GM23248 (cell line): ENCODE measurements at regions not wholly inside any gene's neighbourhood (a gene's known extent, or its start where the extent isn't known, plus 50 kb on each side); places are given as distances from the start of the nearest gene placed in this dataset.

Experiments used
- DNase-seq: peaks from one replicate; pipeline ENCODE4 v3.0.0-alpha.2; 2015
- H2AFZ ChIP-seq: fragments of 200-600 bp; sonication (generic); 2 replicates; pipeline ENCODE4 v1.6.1; 2016; ENCODE audit warnings: antibody characterized with exemption
- H3F3A ChIP-seq: fragments of 200-600 bp; sonication (generic); 2 replicates; pipeline ENCODE4 v1.6.1; 2016; ENCODE audit warnings: mild to moderate bottlenecking, antibody characterized with exemption, mixed run types; ENCODE audit not compliant: insufficient read depth
- H3K27ac ChIP-seq: fragments of 200-600 bp; sonication (generic); 2 replicates; pipeline ENCODE4 v1.5.1; 2016; ENCODE audit warnings: mild to moderate bottlenecking
- H3K27me3 ChIP-seq: fragments of 200-600 bp; sonication (generic); replicated peaks from 2 replicates; pipeline ENCODE4 v1.6.1; 2016; ENCODE audit warnings: mild to moderate bottlenecking; ENCODE audit not compliant: insufficient read depth
- H3K36me3 ChIP-seq: fragments of 200-600 bp; sonication (generic); 2 replicates; pipeline ENCODE4 v1.6.1; 2016; ENCODE audit warnings: low read depth, mild to moderate bottlenecking
- H3K4me1 ChIP-seq: fragments of 200-600 bp; sonication (generic); 2 replicates; pipeline ENCODE4 v1.6.1; 2016; ENCODE audit warnings: mild to moderate bottlenecking; ENCODE audit not compliant: insufficient read depth
- H3K4me2 ChIP-seq: fragments of 200-600 bp; sonication (generic); one replicate; pipeline ENCODE4 v1.6.1; 2016; ENCODE audit warnings: mild to moderate bottlenecking; ENCODE audit not compliant: unreplicated experiment
- H3K4me3 ChIP-seq: fragments of 200-600 bp; sonication (generic); 2 replicates; pipeline ENCODE4 v1.5.1; 2016; ENCODE audit warnings: mild to moderate bottlenecking
- H3K79me2 ChIP-seq: fragments of 200-600 bp; sonication (generic); 2 replicates; pipeline ENCODE4 v1.6.1; 2016; ENCODE audit warnings: mild to moderate bottlenecking; ENCODE audit not compliant: insufficient read depth
- H3K9ac ChIP-seq: fragments of 200-600 bp; sonication (generic); 2 replicates; pipeline ENCODE4 v1.6.1; 2016; ENCODE audit warnings: mild to moderate bottlenecking
- H3K9me2 ChIP-seq: fragments of 200-600 bp; sonication (generic); 2 replicates; pipeline ENCODE4 v1.6.1; 2016; ENCODE audit warnings: mixed run types, mild to moderate bottlenecking, moderate library complexity; ENCODE audit not compliant: insufficient read depth
- H3K9me3 ChIP-seq: fragments of 200-600 bp; sonication (generic); one replicate; pipeline ENCODE4 v1.6.1; 2017; ENCODE audit warnings: low read depth
- H4K20me1 ChIP-seq: fragments of 200-600 bp; sonication (generic); 2 replicates; pipeline ENCODE4 v1.6.0; 2016; ENCODE audit not compliant: insufficient read depth
- EZH2 ChIP-seq: fragments of 200-600 bp; sonication (generic); IDR thresholded peaks from 2 replicates; pipeline ENCODE4 v1.6.1; 2018; ENCODE audit warnings: antibody characterized with exemption, mild to moderate bottlenecking; ENCODE audit not compliant: insufficient read depth, poor library complexity, severe bottlenecking
- EZH2phosphoT487 ChIP-seq: fragments of 200-600 bp; sonication (generic); IDR thresholded peaks from 2 replicates; pipeline ENCODE4 v1.6.1; 2018; ENCODE audit warnings: antibody characterized with exemption, moderate library complexity, mild to moderate bottlenecking, low read depth; ENCODE audit not compliant: insufficient read depth
- WGBS, 2 experiments: methylation state at CpG; one replicate each; pipeline ENCODE4 v1.1.6; 2015 to 2017; ENCODE audit warnings: low lambda C conversion rate in 2 of 2, low coverage in 1 of 2; ENCODE audit errors: missing lambda C conversion rate in 2 of 2; 5-methylcytosine and 5-hydroxymethylcytosine counted together
- in situ Hi-C: fragments of 300-500 bp; cut with MboI; formaldehyde crosslinking; loops from 2 replicates; pipeline ENCODE4 v1.15.0; 2020

DNA sequence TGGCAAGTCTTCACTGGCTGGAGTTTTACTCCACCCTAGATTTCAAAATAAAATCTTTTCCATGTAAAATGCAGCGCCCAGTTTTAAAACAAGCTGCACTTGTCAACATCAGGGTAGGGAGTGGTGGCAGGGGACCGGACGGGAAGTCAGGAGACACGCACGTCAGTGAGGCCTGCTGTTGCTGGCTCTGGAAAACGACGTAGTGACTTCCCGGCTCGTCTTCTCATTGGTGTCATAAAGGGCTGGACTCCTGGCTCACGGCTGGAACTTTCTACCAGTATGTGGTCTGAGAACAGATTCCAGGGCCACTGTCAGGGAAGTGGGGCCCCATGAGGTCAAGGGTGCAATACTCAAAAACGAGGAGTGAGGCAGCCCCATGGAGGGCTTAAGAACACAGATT is 64.2 kb upstream of the FOXN3 start:
- Histone ChIP-seq H3K4me2 (no peak overlapping the region), H3K9me2 (no peaks in the 10 kb centered on the region), H3K27ac (no peak overlapping the region), H2AFZ (no peak overlapping the region), H3K4me3 (no peak overlapping the region), H3K79me2 (no peaks in the 10 kb centered on the region), H4K20me1 (no peaks in the 10 kb centered on the region), H3K9me3 (no peaks in the 10 kb centered on the region), H3F3A (0 out of 2 replicates have a peak, but pooled peaks cover 3% of the 10 kb centered on the region), H3K9ac (no peak overlapping the region), H3K4me1 (no peaks in the 10 kb centered on the region; the same call in 1 of the 2 replicates), H3K36me3 (no peaks in the 10 kb centered on the region), H3K27me3 (no peaks in the 10 kb centered on the region)
- 53% methylated on average over 11 of the region's 11 CpGs for WGBS, 2 experiments
- no peak for DNase-seq
- in situ Hi-C loops, result no loop called here
- TF ChIP-seq EZH2phosphoT487, result no peak
- TF ChIP-seq EZH2, result no peak

DNA sequence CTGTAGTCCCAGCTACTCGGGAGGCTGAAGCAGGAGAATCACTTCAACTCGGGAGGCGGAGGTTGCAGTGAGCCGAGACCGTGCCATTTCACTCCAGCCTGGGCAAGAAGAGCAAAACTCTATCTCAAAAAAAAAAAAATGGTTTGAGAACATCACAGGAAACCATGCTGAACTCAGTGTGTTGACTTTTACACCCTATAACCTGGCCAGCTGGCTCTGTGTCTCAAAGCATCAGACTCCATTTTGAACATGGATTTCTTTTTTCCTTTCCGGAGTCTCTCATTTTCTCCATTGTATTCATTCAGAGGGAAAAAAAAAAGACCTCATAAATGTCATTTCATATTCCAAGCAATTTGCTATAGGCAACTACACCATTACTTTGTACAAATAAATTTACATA is 63.2 kb upstream of the FOXN3 start:
- H3K9ac ChIP-seq, result no peak overlapping the region
- DNase-seq, result no peak
- no peak overlapping the region for H3K4me3 ChIP-seq
- H3K9me2 ChIP-seq, result no peaks in the 10 kb centered on the region
- H2AFZ ChIP-seq, result no peak overlapping the region
- TF ChIP-seq EZH2 (no peak), EZH2phosphoT487 (no peak)
- 0 out of 2 replicates have a peak, but pooled peaks cover 3% of the 10 kb centered on the region for H3F3A ChIP-seq
- no peak overlapping the region for H3K4me2 ChIP-seq
- no peaks in the 10 kb centered on the region for H4K20me1 ChIP-seq
- H3K36me3 ChIP-seq, result no peaks in the 10 kb centered on the region
- H3K4me1 ChIP-seq, result no peaks in the 10 kb centered on the region; the same call in 1 of the 2 replicates
- H3K27me3 ChIP-seq, result no peaks in the 10 kb centered on the region
- no peaks in the 10 kb centered on the region for H3K9me3 ChIP-seq
- WGBS, 2 experiments, result 51 to 57% methylated on average over 6 of the region's 6 CpGs
- no peaks in the 10 kb centered on the region for H3K79me2 ChIP-seq
- no peak overlapping the region for H3K27ac ChIP-seq
- in situ Hi-C loops, result no loop called here

DNA sequence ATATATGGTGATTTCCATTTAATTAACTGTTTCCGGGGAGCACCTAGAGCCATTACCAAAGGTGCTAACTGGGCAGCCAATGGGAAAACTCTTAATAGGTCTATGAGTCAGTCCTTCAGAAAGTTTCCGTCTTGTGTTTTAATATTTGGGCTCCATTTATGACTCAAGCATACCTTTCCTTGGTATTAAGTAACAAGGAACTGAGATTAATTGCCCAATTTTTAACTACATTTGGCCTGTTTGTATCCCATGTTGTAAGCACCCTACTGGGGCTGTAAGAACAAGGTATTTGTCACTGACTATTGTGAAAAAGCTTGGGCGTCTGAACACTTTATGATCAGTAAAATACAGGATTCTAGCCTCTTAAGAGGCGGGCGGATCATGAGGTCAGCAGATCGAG is 62.8 kb upstream of the FOXN3 start:
- no peak overlapping the region for H3K27ac ChIP-seq
- DNase-seq, result peak; percentile 69
- no peak for TF ChIP-seq EZH2phosphoT487
- TF ChIP-seq EZH2, result no peak
- H3K4me2 ChIP-seq, result no peak overlapping the region
- no peaks in the 10 kb centered on the region for H3K27me3 ChIP-seq
- WGBS, 2 experiments, result 81 to 83% methylated on average over 6 of the region's 6 CpGs
- H3K9ac ChIP-seq, result no peak overlapping the region
- H4K20me1 ChIP-seq, result no peaks in the 10 kb centered on the region
- H3K79me2 ChIP-seq, result no peaks in the 10 kb centered on the region
- H3K4me3 ChIP-seq, result no peak overlapping the region
- no peaks in the 10 kb centered on the region; the same call in 1 of the 2 replicates for H3K4me1 ChIP-seq
- no peak overlapping the region for H2AFZ ChIP-seq
- no peaks in the 10 kb centered on the region for H3K9me2 ChIP-seq
- H3K36me3 ChIP-seq, result no peaks in the 10 kb centered on the region
- H3F3A ChIP-seq, result 0 out of 2 replicates have a peak, but pooled peaks cover 3% of the 10 kb centered on the region
- H3K9me3 ChIP-seq, result no peaks in the 10 kb centered on the region
- in situ Hi-C loops, result no loop called here

DNA sequence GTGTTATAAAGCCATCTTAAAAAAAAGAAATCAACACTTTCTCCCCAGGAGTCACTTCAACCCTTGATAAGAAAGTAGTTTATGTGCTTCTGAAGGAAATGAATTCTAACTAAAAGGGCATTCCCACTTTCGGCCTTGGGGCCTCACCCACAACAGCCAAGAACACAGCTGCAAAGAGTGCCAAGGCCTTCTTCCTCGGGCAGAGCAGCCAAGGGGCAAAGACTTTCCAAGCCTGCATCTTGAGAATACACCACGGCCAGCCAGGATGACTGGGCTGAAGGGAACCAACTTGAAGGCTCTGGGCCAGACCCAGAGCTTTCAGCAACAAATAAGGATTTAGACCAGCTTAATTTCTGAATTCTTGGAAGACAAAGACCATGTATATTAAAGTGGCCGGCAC is 60.4 kb upstream of the FOXN3 start:
- 0 out of 2 replicates have a peak, but pooled peaks cover 3% of the 10 kb centered on the region for H3F3A ChIP-seq
- no peak overlapping the region for H3K4me2 ChIP-seq
- H4K20me1 ChIP-seq, result no peaks in the 10 kb centered on the region
- WGBS, 2 experiments, result 32 to 42% methylated on average over 4 of the region's 4 CpGs
- in situ Hi-C loops, result no loop called here
- H3K27ac ChIP-seq, result no peak overlapping the region
- no peak overlapping the region for H3K4me3 ChIP-seq
- TF ChIP-seq EZH2 (no peak), EZH2phosphoT487 (no peak)
- no peaks in the 10 kb centered on the region for H3K36me3 ChIP-seq
- no peaks in the 10 kb centered on the region for H3K27me3 ChIP-seq
- no peaks in the 10 kb centered on the region for H3K9me2 ChIP-seq
- H3K9ac ChIP-seq, result no peak overlapping the region
- H3K9me3 ChIP-seq, result no peaks in the 10 kb centered on the region
- no peak overlapping the region for H2AFZ ChIP-seq
- DNase-seq, result no peak
- H3K79me2 ChIP-seq, result no peaks in the 10 kb centered on the region
- peaks cover 11% of the 10 kb centered on the region for H3K4me1 ChIP-seq
